Endodermal cell (in vitro differentiated cells): ENCODE measurements at regions not wholly inside any gene's neighbourhood (a gene's known extent, or its start where the extent isn't known, plus 50 kb on each side); places are given as distances from the start of the nearest gene placed in this dataset.

ENCODE experiments used
- DNase-seq: peaks from one replicate; pipeline ENCODE4 v3.0.0-alpha.2; 2017
- H3K27ac ChIP-seq: 2 replicates; pipeline ENCODE4 v1.5.1; 2013; ENCODE audit warnings: mild to moderate bottlenecking, low read depth, low read length, moderate library complexity
- H3K27me3 ChIP-seq: 2 replicates; pipeline ENCODE4 v1.6.1; 2013; ENCODE audit warnings: mild to moderate bottlenecking, low read length, moderate library complexity; ENCODE audit not compliant: insufficient read depth, control insufficient read depth, poor library complexity, severe bottlenecking
- H3K36me3 ChIP-seq: 2 replicates; pipeline ENCODE4 v1.7.0; 2013; ENCODE audit warnings: mild to moderate bottlenecking, low read length, moderate library complexity; ENCODE audit not compliant: control insufficient read depth, insufficient read depth
- H3K4me1 ChIP-seq: one replicate; pipeline ENCODE4 v1.7.0; 2013; ENCODE audit warnings: low read length; ENCODE audit not compliant: control insufficient read depth, insufficient read depth
- H3K4me3 ChIP-seq: 2 replicates; pipeline ENCODE4 v1.5.1; 2013; ENCODE audit warnings: mild to moderate bottlenecking, low read length, moderate library complexity
- H3K9ac ChIP-seq: 2 replicates; pipeline ENCODE4 v1.6.1; 2013; ENCODE audit warnings: mild to moderate bottlenecking, low read length, moderate library complexity; ENCODE audit not compliant: poor library complexity, severe bottlenecking; ENCODE audit errors: extremely low read depth
- H3K9me3 ChIP-seq: 2 replicates; pipeline ENCODE4 v1.6.1; 2013; ENCODE audit warnings: mild to moderate bottlenecking, low read length, moderate library complexity; ENCODE audit not compliant: control insufficient read depth
- H3K27ac Mint-ChIP-seq: 2 replicates; pipeline ENCODE4 v1.8.0; 2020; ENCODE audit warnings: mixed read lengths
- H3K27me3 Mint-ChIP-seq: 2 replicates; pipeline ENCODE4 v1.8.0; 2021; ENCODE audit warnings: mild to moderate bottlenecking, mixed read lengths; ENCODE audit not compliant: insufficient read depth
- H3K36me3 Mint-ChIP-seq: 2 replicates; pipeline ENCODE4 v1.8.0; 2020; ENCODE audit warnings: low read depth, mixed read lengths
- H3K4me1 Mint-ChIP-seq: 2 replicates; pipeline ENCODE4 v1.8.0; 2020; ENCODE audit warnings: mixed read lengths
- H3K4me3 Mint-ChIP-seq: 2 replicates; pipeline ENCODE4 v1.8.0; 2020; ENCODE audit warnings: mild to moderate bottlenecking, moderate library complexity, mixed read lengths
- H3K9me3 Mint-ChIP-seq: 2 replicates; pipeline ENCODE4 v1.8.0; 2020; ENCODE audit warnings: mild to moderate bottlenecking, mixed read lengths
- WGBS, 2 experiments: methylation state at CpG; one replicate each; pipeline versions ENCODE4 v1.1.5 to v1.1.7; 2013; ENCODE audit warnings: missing lambda C conversion rate in 2 of 2, mixed read lengths in 1 of 2; ENCODE audit not compliant: insufficient coverage in 1 of 2, insufficient read length in 1 of 2; 5-methylcytosine and 5-hydroxymethylcytosine counted together
- TF ChIP-seq, protein P1 (sequence below): fragments of 200-600 bp; sonication (generic); conservative IDR thresholded peaks from 2 replicates; pipeline ENCODE4 v1.5.0; 2021; ENCODE audit warnings: antibody characterized with exemption, mild to moderate bottlenecking

DNA sequence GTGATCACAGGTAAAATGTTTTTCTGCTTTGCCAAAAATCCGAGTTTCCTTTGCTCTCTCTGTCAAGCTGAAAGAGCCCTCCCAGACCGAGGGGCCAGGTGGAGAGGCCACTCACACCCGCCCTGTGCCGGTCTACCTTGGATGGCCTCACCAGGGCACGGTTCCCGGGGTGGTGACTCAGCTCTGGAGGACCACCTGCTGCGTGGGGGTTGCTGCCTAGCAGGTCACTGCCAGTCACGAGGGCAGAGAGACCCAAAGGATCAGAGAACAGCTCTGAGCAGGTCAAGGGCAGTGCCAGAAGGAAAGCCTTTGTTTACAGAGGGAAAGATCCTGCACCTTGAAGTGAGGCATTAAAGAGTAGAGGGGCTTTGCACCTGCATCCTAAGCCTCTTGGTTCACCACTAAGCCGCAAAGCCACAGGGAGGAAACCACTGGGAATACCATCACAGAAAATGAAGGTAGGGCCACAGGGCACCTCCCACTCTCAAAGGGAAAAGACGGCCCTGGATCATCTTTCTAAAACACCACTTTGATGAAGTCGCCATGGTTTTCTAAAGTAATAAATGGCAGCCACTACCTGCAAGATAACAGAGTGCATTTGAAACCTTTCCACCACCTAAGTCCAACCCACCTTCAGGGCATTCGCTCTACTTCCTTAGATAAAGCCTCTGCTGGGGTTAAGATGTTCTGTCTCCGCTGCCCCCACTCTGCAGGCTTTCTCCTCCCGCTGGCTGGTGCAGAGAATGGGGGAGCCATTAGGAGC is 160.3 kb upstream of the KLF14 start:
- no peaks in the 10 kb centered on the region for H3K9me3 Mint-ChIP-seq
- 69 to 71% methylated on average over 8 to 14 of the region's 14 CpGs for WGBS, 2 experiments
- no peaks in the 10 kb centered on the region for H3K36me3 Mint-ChIP-seq
- H3K4me3 Mint-ChIP-seq: no peak overlapping the region
- H3K4me1 Mint-ChIP-seq: peaks cover 20% of the 10 kb centered on the region
- Histone ChIP-seq H3K9me3 (no peaks in the 10 kb centered on the region), H3K4me1 (no peaks in the 10 kb centered on the region), H3K36me3 (no peaks in the 10 kb centered on the region), H3K9ac (no peak overlapping the region), H3K27ac (no peak overlapping the region), H3K4me3 (no peak overlapping the region), H3K27me3 (no peaks in the 10 kb centered on the region)
- no peak for DNase-seq
- H3K27ac Mint-ChIP-seq: no peak overlapping the region
- H3K27me3 Mint-ChIP-seq: peaks cover 2% of the 10 kb centered on the region
- TF ChIP-seq, protein P1, sequence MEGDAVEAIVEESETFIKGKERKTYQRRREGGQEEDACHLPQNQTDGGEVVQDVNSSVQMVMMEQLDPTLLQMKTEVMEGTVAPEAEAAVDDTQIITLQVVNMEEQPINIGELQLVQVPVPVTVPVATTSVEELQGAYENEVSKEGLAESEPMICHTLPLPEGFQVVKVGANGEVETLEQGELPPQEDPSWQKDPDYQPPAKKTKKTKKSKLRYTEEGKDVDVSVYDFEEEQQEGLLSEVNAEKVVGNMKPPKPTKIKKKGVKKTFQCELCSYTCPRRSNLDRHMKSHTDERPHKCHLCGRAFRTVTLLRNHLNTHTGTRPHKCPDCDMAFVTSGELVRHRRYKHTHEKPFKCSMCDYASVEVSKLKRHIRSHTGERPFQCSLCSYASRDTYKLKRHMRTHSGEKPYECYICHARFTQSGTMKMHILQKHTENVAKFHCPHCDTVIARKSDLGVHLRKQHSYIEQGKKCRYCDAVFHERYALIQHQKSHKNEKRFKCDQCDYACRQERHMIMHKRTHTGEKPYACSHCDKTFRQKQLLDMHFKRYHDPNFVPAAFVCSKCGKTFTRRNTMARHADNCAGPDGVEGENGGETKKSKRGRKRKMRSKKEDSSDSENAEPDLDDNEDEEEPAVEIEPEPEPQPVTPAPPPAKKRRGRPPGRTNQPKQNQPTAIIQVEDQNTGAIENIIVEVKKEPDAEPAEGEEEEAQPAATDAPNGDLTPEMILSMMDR: no peak

GRCh38 chr7:130894909-130895750 is 161.1 kb upstream of the KLF14 start:
- WGBS, 2 experiments: 79 to 83% methylated on average over 13 to 20 of the region's 20 CpGs
- DNase-seq: no peak
- H3K27me3 ChIP-seq: no peaks in the 10 kb centered on the region
- Mint-ChIP-seq H3K27me3 (peaks cover 2% of the 10 kb centered on the region), H3K9me3 (no peaks in the 10 kb centered on the region), H3K4me3 (no peak overlapping the region), H3K36me3 (no peaks in the 10 kb centered on the region), H3K27ac (no peak overlapping the region), H3K4me1 (peaks cover 27% of the 10 kb centered on the region)
- H3K9ac ChIP-seq: no peak overlapping the region
- no peaks in the 10 kb centered on the region for H3K36me3 ChIP-seq
- no peaks in the 10 kb centered on the region for H3K9me3 ChIP-seq
- no peaks in the 10 kb centered on the region for H3K4me1 ChIP-seq
- no peak overlapping the region for H3K27ac ChIP-seq
- TF ChIP-seq, protein P1: no peak
- H3K4me3 ChIP-seq: no peak overlapping the region

GRCh38 chr7:130896051-130896881 is 162.3 kb upstream of the KLF14 start:
- no peaks in the 10 kb centered on the region for H3K36me3 ChIP-seq
- Mint-ChIP-seq H3K27me3 (peaks cover 2% of the 10 kb centered on the region), H3K4me1 (peaks cover 29% of the 10 kb centered on the region), H3K9me3 (no peaks in the 10 kb centered on the region), H3K36me3 (no peaks in the 10 kb centered on the region), H3K4me3 (no peak overlapping the region), H3K27ac (peak overlapping the region; percentile 57)
- no peak overlapping the region for H3K27ac ChIP-seq
- no peak for DNase-seq
- 93% methylated on average over 12 of the region's 13 CpGs for WGBS, 2 experiments
- H3K9me3 ChIP-seq: no peaks in the 10 kb centered on the region
- TF ChIP-seq, protein P1: no peak
- H3K9ac ChIP-seq: no peak overlapping the region
- no peaks in the 10 kb centered on the region for H3K27me3 ChIP-seq
- H3K4me1 ChIP-seq: no peaks in the 10 kb centered on the region
- no peak overlapping the region for H3K4me3 ChIP-seq
